SK-N-SH treated with all-trans-retinoic acid at 6 μM for 48 hours (cell line): ENCODE measurements at regions not wholly inside any gene's neighbourhood (a gene's known extent, or its start where the extent isn't known, plus 50 kb on each side); places are given as distances from the start of the nearest gene placed in this dataset.

Experiments used
- OSR1 ChIP-seq: fragments of 250-450 bp; sonication (Bioruptor Pico); IDR thresholded peaks from 2 replicates; pipeline ENCODE4 v1.8.0; 2022; ENCODE audit warnings: moderate library complexity, mild to moderate bottlenecking, inconsistent platforms
- RARB ChIP-seq: fragments of 250-450 bp; sonication (Bioruptor Pico); IDR thresholded peaks from 2 replicates; pipeline ENCODE4 v1.8.0; 2021; ENCODE audit warnings: mild to moderate bottlenecking, moderate library complexity
- SNAI2 ChIP-seq: fragments of 250-450 bp; sonication (Bioruptor Pico); IDR thresholded peaks from 2 replicates; pipeline ENCODE4 v1.5.0; 2020; ENCODE audit warnings: mild to moderate bottlenecking, moderate library complexity
- ZFP3 ChIP-seq: fragments of 250-450 bp; sonication (Bioruptor Pico); IDR thresholded peaks from 2 replicates; pipeline ENCODE4 v1.5.0; 2020; ENCODE audit warnings: mild to moderate bottlenecking, moderate library complexity
- ZNF565 ChIP-seq: fragments of 450-650 bp; formaldehyde crosslinking; conservative IDR thresholded peaks from 2 replicates; pipeline ENCODE4 v1.5.0; 2020; ENCODE audit warnings: low read depth, mild to moderate bottlenecking, moderate library complexity
- TF ChIP-seq, protein P1 (sequence below): fragments of 250-450 bp; sonication (Bioruptor Pico); IDR thresholded peaks from 2 replicates; pipeline ENCODE4 v1.8.0; 2020; ENCODE audit warnings: mild to moderate bottlenecking, moderate library complexity, borderline replicate concordance
- TF ChIP-seq, protein P2 (sequence below): fragments of 250-450 bp; sonication (Bioruptor Pico); IDR thresholded peaks from 2 replicates; pipeline ENCODE4 v1.8.0; 2021; ENCODE audit warnings: low read depth, mild to moderate bottlenecking, moderate library complexity, borderline replicate concordance

DNA sequence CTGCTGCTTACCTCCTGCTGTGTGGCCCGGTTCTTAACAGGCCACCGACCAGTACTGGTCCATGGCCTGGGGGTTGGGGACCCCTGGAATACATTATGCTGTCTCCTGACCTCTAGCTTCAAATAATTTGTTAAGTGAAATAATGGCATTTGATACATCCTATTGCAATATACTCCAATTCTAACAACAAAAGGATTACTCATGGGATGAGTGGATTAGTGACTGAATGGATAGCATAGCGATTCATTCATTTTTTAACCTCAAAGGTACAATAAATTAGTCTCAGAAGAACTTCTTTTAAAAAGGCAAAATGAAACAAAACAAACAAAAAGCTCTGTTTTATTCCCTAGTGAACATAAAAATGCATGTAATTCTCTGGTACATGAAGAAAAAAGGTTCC, 147.9 kb upstream of the PKP2 start:
- no peak for TF ChIP-seq OSR1 (CRISPR knock-in tag)
- no peak for TF ChIP-seq ZFP3 (CRISPR knock-in tag)
- no peak for TF ChIP-seq RARB (CRISPR knock-in tag)
- TF ChIP-seq, protein P1, sequence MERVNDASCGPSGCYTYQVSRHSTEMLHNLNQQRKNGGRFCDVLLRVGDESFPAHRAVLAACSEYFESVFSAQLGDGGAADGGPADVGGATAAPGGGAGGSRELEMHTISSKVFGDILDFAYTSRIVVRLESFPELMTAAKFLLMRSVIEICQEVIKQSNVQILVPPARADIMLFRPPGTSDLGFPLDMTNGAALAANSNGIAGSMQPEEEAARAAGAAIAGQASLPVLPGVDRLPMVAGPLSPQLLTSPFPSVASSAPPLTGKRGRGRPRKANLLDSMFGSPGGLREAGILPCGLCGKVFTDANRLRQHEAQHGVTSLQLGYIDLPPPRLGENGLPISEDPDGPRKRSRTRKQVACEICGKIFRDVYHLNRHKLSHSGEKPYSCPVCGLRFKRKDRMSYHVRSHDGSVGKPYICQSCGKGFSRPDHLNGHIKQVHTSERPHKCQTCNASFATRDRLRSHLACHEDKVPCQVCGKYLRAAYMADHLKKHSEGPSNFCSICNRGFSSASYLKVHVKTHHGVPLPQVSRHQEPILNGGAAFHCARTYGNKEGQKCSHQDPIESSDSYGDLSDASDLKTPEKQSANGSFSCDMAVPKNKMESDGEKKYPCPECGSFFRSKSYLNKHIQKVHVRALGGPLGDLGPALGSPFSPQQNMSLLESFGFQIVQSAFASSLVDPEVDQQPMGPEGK (CRISPR knock-in tag), result no peak
- TF ChIP-seq, protein P2, sequence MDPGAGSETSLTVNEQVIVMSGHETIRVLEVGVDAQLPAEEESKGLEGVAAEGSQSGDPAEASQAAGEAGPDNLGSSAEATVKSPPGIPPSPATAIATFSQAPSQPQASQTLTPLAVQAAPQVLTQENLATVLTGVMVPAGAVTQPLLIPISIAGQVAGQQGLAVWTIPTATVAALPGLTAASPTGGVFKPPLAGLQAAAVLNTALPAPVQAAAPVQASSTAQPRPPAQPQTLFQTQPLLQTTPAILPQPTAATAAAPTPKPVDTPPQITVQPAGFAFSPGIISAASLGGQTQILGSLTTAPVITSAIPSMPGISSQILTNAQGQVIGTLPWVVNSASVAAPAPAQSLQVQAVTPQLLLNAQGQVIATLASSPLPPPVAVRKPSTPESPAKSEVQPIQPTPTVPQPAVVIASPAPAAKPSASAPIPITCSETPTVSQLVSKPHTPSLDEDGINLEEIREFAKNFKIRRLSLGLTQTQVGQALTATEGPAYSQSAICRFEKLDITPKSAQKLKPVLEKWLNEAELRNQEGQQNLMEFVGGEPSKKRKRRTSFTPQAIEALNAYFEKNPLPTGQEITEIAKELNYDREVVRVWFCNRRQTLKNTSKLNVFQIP (CRISPR knock-in tag), result no peak
- no peak for TF ChIP-seq ZNF565 (CRISPR knock-in tag)
- no peak for TF ChIP-seq SNAI2
